K562 (cell line): ENCODE measurements at regions not wholly inside any gene's neighbourhood (a gene's known extent, or its start where the extent isn't known, plus 50 kb on each side); places are given as distances from the start of the nearest gene placed in this dataset.
A peak's percentile ranks its signal among the peaks of the same experiment; 100 is the strongest.

ENCODE experiments used
- ATAC-seq: fragments of 200-7000 bp; cut with Tn5 transposase; 3 replicates; pipeline ENCODE4 v1.9.1; 2020; ENCODE audit warnings: moderate library complexity
- BruUV-seq: library from RNA; stranded (reverse); fragments of 400-500 nt; replicated peaks from 2 replicates; lab custom pipeline; 2021; lab: Mats Ljungman, UMichigan
- CTCF ChIA-PET: fragments of 300-600 bp; formaldehyde crosslinking; extraction: SDS; loops from one replicate; lab custom pipeline; 2021; ENCODE audit warnings: low intra/inter-chr PET ratio; lab: Yijun Ruan, JAX
- POLR2A ChIA-PET: fragments of 300-600, 350-650 bp; sonication (Branson Sonifier 250); formaldehyde crosslinking; extraction: SDS; loops from one replicate; lab custom pipeline; 2021; ENCODE audit warnings: antibody characterized with exemption, inconsistent platforms; lab: Yijun Ruan, JAX
- DNase-seq, 4 experiments: peaks; one replicate each; pipeline versions ENCODE4 v3.0.0 to v3.0.0-alpha.2; 2011 to 2018; ENCODE audit warnings: low spot score in 3 of 4, mixed read lengths in 3 of 4; ENCODE audit errors: extremely low read depth in 1 of 4
- FAIRE-seq: peaks from 2 replicates; lab custom pipeline; 2011; peaks lifted over from hg19 to GRCh38; lab: Jason Lieb, UNC
- H2AFZ ChIP-seq: 2 replicates; pipeline ENCODE4 v1.6.0; 2011; ENCODE audit warnings: low read depth, low read length, control low read depth, inconsistent platforms
- H3K27ac ChIP-seq: fragments of 200-600 bp; 3 replicates; pipeline ENCODE4 v1.8.0; 2011; ENCODE audit warnings: low read depth, mild to moderate bottlenecking, control low read depth, inconsistent platforms, low read length, moderate library complexity, mixed read lengths; ENCODE audit errors: extremely low read depth
- H3K27me3 ChIP-seq, 2 experiments: fragments of 300-600 bp in 1 of 2; 2 replicates in 1 of 2; 3 replicates in 1 of 2; pipeline versions ENCODE4 v1.6.0 to v1.8.0; 2011; ENCODE audit warnings: inconsistent platforms in 2 of 2, low read length in 2 of 2, mild to moderate bottlenecking in 1 of 2, mixed read lengths in 1 of 2, moderate library complexity in 1 of 2; ENCODE audit not compliant: control insufficient read depth in 2 of 2, insufficient read depth in 2 of 2
- H3K36me3 ChIP-seq: fragments of 300-600 bp; 3 replicates; pipeline ENCODE4 v1.8.0; 2011; ENCODE audit warnings: mild to moderate bottlenecking, low read length, inconsistent platforms; ENCODE audit not compliant: control insufficient read depth, insufficient read depth
- H3K4me1 ChIP-seq, 2 experiments: fragments of 200-600 bp in 1 of 2; replicated peaks in 1 of 2; 2 replicates in 1 of 2; 3 replicates in 1 of 2; pipeline versions ENCODE4 v1.5.1 to v1.8.0; 2011; ENCODE audit warnings: inconsistent platforms in 2 of 2, low read length in 2 of 2, mild to moderate bottlenecking in 1 of 2, mixed read lengths in 1 of 2, moderate library complexity in 1 of 2; ENCODE audit not compliant: control insufficient read depth in 2 of 2, insufficient read depth in 2 of 2
- H3K4me2 ChIP-seq: 2 replicates; pipeline ENCODE4 v1.6.1; 2011; ENCODE audit warnings: low read length, control low read depth, inconsistent platforms, mixed read lengths; ENCODE audit not compliant: insufficient read depth
- H3K4me3 ChIP-seq: fragments of 200-600 bp; sonication (generic), shearing (Covaris generic); 2 replicates; pipeline ENCODE4 v1.5.1; 2016; ENCODE audit warnings: control low read depth, inconsistent platforms
- H3K79me2 ChIP-seq: fragments of 200-600 bp; 3 replicates; pipeline ENCODE4 v1.8.0; 2011; ENCODE audit warnings: low read length, inconsistent platforms; ENCODE audit not compliant: control insufficient read depth, insufficient read depth
- H3K9ac ChIP-seq, 2 experiments: 2 replicates each; pipeline versions ENCODE4 v1.6.0 to v1.6.1; 2011; ENCODE audit warnings: low read depth in 2 of 2, low read length in 2 of 2, control low read depth in 1 of 2, inconsistent platforms in 1 of 2, mild to moderate bottlenecking in 1 of 2, mixed read lengths in 1 of 2; ENCODE audit not compliant: insufficient read depth in 1 of 2
- H3K9me1 ChIP-seq: one replicate; pipeline ENCODE4 v1.6.0; 2011; ENCODE audit warnings: inconsistent platforms, mild to moderate bottlenecking, low read length, moderate library complexity; ENCODE audit not compliant: control insufficient read depth, insufficient read depth
- H3K9me3 ChIP-seq: replicated peaks from 2 replicates; pipeline ENCODE4 v1.5.1; 2011; ENCODE audit warnings: low read depth, low read length, inconsistent platforms; ENCODE audit not compliant: control insufficient read depth, insufficient read depth
- H4K20me1 ChIP-seq: replicated peaks from 2 replicates; pipeline ENCODE4 v1.6.1; 2011; ENCODE audit warnings: low read length, inconsistent platforms, mixed read lengths; ENCODE audit not compliant: control insufficient read depth, insufficient read depth
- CBFA2T2 ChIP-seq: fragments of 450-650 bp; conservative IDR thresholded peaks from 2 replicates; pipeline ENCODE4 v1.6.1; 2017; ENCODE audit warnings: mild to moderate bottlenecking
- PBX2 ChIP-seq, 2 experiments: IDR thresholded peaks in 1 of 2; conservative IDR thresholded peaks in 1 of 2; 2 replicates each; pipeline ENCODE4 v1.6.1; 2016; ENCODE audit warnings: low read depth in 2 of 2, mild to moderate bottlenecking in 1 of 2, missing compliant biosample characterization in 1 of 2, missing genetic modification characterization in 1 of 2, moderate library complexity in 1 of 2
- WGBS: fragments of 100-300 bp; shearing (Covaris generic); methylation state at CpG from one replicate; pipeline ENCODE4 v1.1.6; 2016; ENCODE audit warnings: low coverage, mixed read lengths; ENCODE audit not compliant: insufficient coverage; ENCODE audit errors: missing lambda C conversion rate; 5-methylcytosine and 5-hydroxymethylcytosine counted together
- in situ Hi-C: fragments of 300-500 bp; cut with MboI; formaldehyde crosslinking; loops from 4 replicates; pipeline ENCODE4 v1.15.0; 2018; ENCODE audit warnings: inconsistent platforms, mixed read lengths
- intact Hi-C: fragments of 100-400 bp; cut with micrococcal nuclease; formaldehyde crosslinking; loops from 2 replicates; pipeline ENCODE4 v1.14.2; 2022

GRCh38 chr17:33460781-33461450, 167.8 kb upstream of the ASIC2 start:
- H2AFZ ChIP-seq: no peak overlapping the region
- CTCF ChIA-PET: no interaction called here
- in situ Hi-C loops: no loop called here
- H3K36me3 ChIP-seq: no peaks in the 10 kb centered on the region
- H3K4me3 ChIP-seq: no peak overlapping the region
- no peaks in the 10 kb centered on the region for H3K79me2 ChIP-seq
- no peak overlapping the region for H3K27ac ChIP-seq
- DNase-seq: no peak
- no peaks in the 10 kb centered on the region for H4K20me1 ChIP-seq
- no TSS peak for BruUV-seq
- TF ChIP-seq CBFA2T2 (no peak), PBX2 (CRISPR knock-in tag; IDR thresholded peaks at IDR 0.05; ENCODE audit: low read depth) (no peak), PBX2 (tag; conservative IDR thresholded peaks at IDR 0.05; ENCODE audit: low read depth) (0 out of 2 replicates have a peak, but pooled peaks have one; percentile 22)
- TF ChIP-seq, all 486 proteins: peak for 1
- H3K4me2 ChIP-seq: no peak overlapping the region
- 1% methylated on average over 4 of the region's 4 CpGs for WGBS
- no peaks in the 10 kb centered on the region for H3K9me1 ChIP-seq
- 0 out of 5 replicates have a peak, but pooled peaks cover 0 to 4% of the 10 kb centered on the region in 2 experiments for H3K4me1 ChIP-seq
- intact Hi-C loops: no loop called here
- H3K9me3 ChIP-seq: no peaks in the 10 kb centered on the region
- POLR2A ChIA-PET: interaction anchor here (0.8 to 2.4 kb wide), 4 partner anchors 9 to 31 kb away, joined by 3 to 6 read pairs (median 4); no protein-coding TSS in a partner anchor
- peaks cover 9 to 15% of the 10 kb centered on the region in 2 experiments; a peak in 4 of 5 replicates for H3K27me3 ChIP-seq
- ATAC-seq: no peak
- no peak overlapping the region for H3K9ac ChIP-seq
- no peak for FAIRE-seq
